ENCODE measurements at regions not wholly inside any gene's neighbourhood (a gene's known extent, or its start where the extent isn't known, plus 50 kb on each side); places are given as distances from the start of the nearest gene placed in this dataset.
A peak's percentile ranks its signal among the peaks of the same experiment; 100 is the strongest.

- H3K4me3 ChIP-seq (ENCODE audit: low read length in 3 of 3): no peak overlapping the region
- DNase-seq (no peak), FAIRE-seq (no peak)
- H3K36me3 ChIP-seq (ENCODE audit: control insufficient read depth in 2 of 3, insufficient read depth in 3 of 3, low read length in 3 of 3): no peaks in the 10 kb centered on the region
- no peak overlapping the region for H3K9ac ChIP-seq (ENCODE audit: low read length in 3 of 3)
- no peaks in the 10 kb centered on the region for H3K27me3 ChIP-seq (ENCODE audit: control insufficient read depth, insufficient read depth, low read length)
- intact Hi-C loops (cut with DNase I): no loop called here
- no peaks in the 10 kb centered on the region for H3K4me1 ChIP-seq (ENCODE audit: control insufficient read depth in 2 of 3, insufficient read depth in 2 of 3, low read depth in 1 of 3, low read length in 3 of 3)
- no peak for TF ChIP-seq CTCF (IDR thresholded peaks at IDR 0.05; ENCODE audit: borderline replicate concordance, extremely low read depth, insufficient read depth)
- H3K27ac ChIP-seq (ENCODE audit: low read depth in 2 of 2, low read length in 2 of 2): no peak overlapping the region
- no peaks in the 10 kb centered on the region for H3K9me3 ChIP-seq (ENCODE audit: control insufficient read depth in 2 of 3, insufficient read depth in 1 of 3, low read length in 3 of 3)
Measured at GRCh38 chr6:51260003-51260402, 441.3 kb downstream of the TFAP2B start.

GRCh38 chr6:51261691-51262090 is 443.0 kb downstream of the TFAP2B start:
- Histone ChIP-seq H3K9me3 (ENCODE audit: control insufficient read depth in 2 of 3, insufficient read depth in 1 of 3, low read length in 3 of 3) (no peaks in the 10 kb centered on the region), H3K4me1 (ENCODE audit: control insufficient read depth in 2 of 3, insufficient read depth in 2 of 3, low read depth in 1 of 3, low read length in 3 of 3) (no peaks in the 10 kb centered on the region), H3K9ac (ENCODE audit: low read length in 3 of 3) (no peak overlapping the region), H3K27me3 (ENCODE audit: control insufficient read depth, insufficient read depth, low read length) (no peaks in the 10 kb centered on the region), H3K36me3 (ENCODE audit: control insufficient read depth in 2 of 3, insufficient read depth in 3 of 3, low read length in 3 of 3) (no peaks in the 10 kb centered on the region), H3K27ac (ENCODE audit: low read depth in 2 of 2, low read length in 2 of 2) (no peak overlapping the region), H3K4me3 (ENCODE audit: low read length in 3 of 3) (no peak overlapping the region)
- FAIRE-seq: no peak
- intact Hi-C loops (cut with DNase I): no loop called here
- TF ChIP-seq CTCF (IDR thresholded peaks at IDR 0.05; ENCODE audit: borderline replicate concordance, extremely low read depth, insufficient read depth): no peak
- peak in 1 of 5 donors; percentile 51 for DNase-seq

GRCh38 chr6:51265426-51265825 is 446.8 kb downstream of the TFAP2B start:
- intact Hi-C loops (cut with DNase I): no loop called here
- Histone ChIP-seq H3K36me3 (ENCODE audit: control insufficient read depth in 2 of 3, insufficient read depth in 3 of 3, low read length in 3 of 3) (no peaks in the 10 kb centered on the region), H3K9ac (ENCODE audit: low read length in 3 of 3) (no peak overlapping the region), H3K4me3 (ENCODE audit: low read length in 3 of 3) (no peak overlapping the region), H3K9me3 (ENCODE audit: control insufficient read depth in 2 of 3, insufficient read depth in 1 of 3, low read length in 3 of 3) (no peaks in the 10 kb centered on the region), H3K27ac (ENCODE audit: low read depth in 2 of 2, low read length in 2 of 2) (no peak overlapping the region), H3K4me1 (ENCODE audit: control insufficient read depth in 2 of 3, insufficient read depth in 2 of 3, low read depth in 1 of 3, low read length in 3 of 3) (no peaks in the 10 kb centered on the region), H3K27me3 (ENCODE audit: control insufficient read depth, insufficient read depth, low read length) (no peaks in the 10 kb centered on the region)
- FAIRE-seq (no peak), DNase-seq (no peak)
- no peak for TF ChIP-seq CTCF (IDR thresholded peaks at IDR 0.05; ENCODE audit: borderline replicate concordance, extremely low read depth, insufficient read depth)

GRCh38 chr6:51266604-51267003 is 447.9 kb downstream of the TFAP2B start:
- Histone ChIP-seq H3K27me3 (ENCODE audit: control insufficient read depth, insufficient read depth, low read length) (no peaks in the 10 kb centered on the region), H3K9ac (ENCODE audit: low read length in 3 of 3) (no peak overlapping the region), H3K9me3 (ENCODE audit: control insufficient read depth in 2 of 3, insufficient read depth in 1 of 3, low read length in 3 of 3) (no peaks in the 10 kb centered on the region), H3K4me3 (ENCODE audit: low read length in 3 of 3) (no peak overlapping the region), H3K36me3 (ENCODE audit: control insufficient read depth in 2 of 3, insufficient read depth in 3 of 3, low read length in 3 of 3) (no peaks in the 10 kb centered on the region), H3K4me1 (ENCODE audit: control insufficient read depth in 2 of 3, insufficient read depth in 2 of 3, low read depth in 1 of 3, low read length in 3 of 3) (no peaks in the 10 kb centered on the region), H3K27ac (ENCODE audit: low read depth in 2 of 2, low read length in 2 of 2) (no peak overlapping the region)
- intact Hi-C loops (cut with DNase I): no loop called here
- DNase-seq (no peak), FAIRE-seq (no peak)
- TF ChIP-seq CTCF (IDR thresholded peaks at IDR 0.05; ENCODE audit: borderline replicate concordance, extremely low read depth, insufficient read depth): no peak

All from kidney (tissue), 13 donors.